SH-SY5Y (cell line): ENCODE measurements at regions not wholly inside any gene's neighbourhood (a gene's known extent, or its start where the extent isn't known, plus 50 kb on each side); places are given as distances from the start of the nearest gene placed in this dataset.

ENCODE experiments used
- GATA2 ChIP-seq: IDR thresholded peaks from 2 replicates; pipeline ENCODE4 v1.6.1; 2011; ENCODE audit warnings: mild to moderate bottlenecking, low read depth, low read length
- GATA3 ChIP-seq: IDR thresholded peaks from 2 replicates; pipeline ENCODE4 v1.6.1; 2011; ENCODE audit warnings: low read depth, mild to moderate bottlenecking, low read length, moderate library complexity

GRCh38 chr13:26888632-26889031, 128.0 kb upstream of the GPR12 start:
- no peak for TF ChIP-seq GATA3
- no peak for TF ChIP-seq GATA2

GRCh38 chr13:26887594-26887993, 127.0 kb upstream of the GPR12 start:
- no peak for TF ChIP-seq GATA2
- TF ChIP-seq GATA3 = no peak

- TF ChIP-seq GATA2 (no peak), GATA3 (no peak)
Observed at GRCh38 chr13:26883613-26884257, 123.1 kb upstream of the GPR12 start.

- TF ChIP-seq GATA3 (no peak), GATA2 (no peak)
Observed at GRCh38 chr13:26882731-26883130, 122.1 kb upstream of the GPR12 start.

GRCh38 chr13:26881154-26881553, 120.6 kb upstream of the GPR12 start:
- no peak for TF ChIP-seq GATA2
- TF ChIP-seq GATA3 = no peak

- TF ChIP-seq GATA3 (no peak), GATA2 (no peak)
Observed at GRCh38 chr13:26880735-26881134, 120.1 kb upstream of the GPR12 start.

- TF ChIP-seq GATA3 (peak; percentile 53; the same call in 1 of the 2 replicates), GATA2 (peak; percentile 78)
Observed at GRCh38 chr13:26878438-26878837, 117.9 kb upstream of the GPR12 start.

- TF ChIP-seq GATA3 (no peak), GATA2 (no peak)
Observed at GRCh38 chr13:26873386-26873698, 112.8 kb upstream of the GPR12 start.

- TF ChIP-seq GATA3 = no peak
- peak; percentile 40; the same call in 1 of the 2 replicates for TF ChIP-seq GATA2
Observed at GRCh38 chr13:26872525-26873385, 112.2 kb upstream of the GPR12 start.

GRCh38 chr13:26867451-26868091, 107.0 kb upstream of the GPR12 start:
- TF ChIP-seq GATA2 (no peak), GATA3 (no peak)

GRCh38 chr13:26864576-26864975, 104.0 kb upstream of the GPR12 start:
- TF ChIP-seq GATA3 (no peak), GATA2 (no peak)

GRCh38 chr13:26861941-26862340, 101.4 kb upstream of the GPR12 start:
- TF ChIP-seq GATA3 (no peak), GATA2 (no peak)

- TF ChIP-seq GATA3 = no peak
- TF ChIP-seq GATA2 = no peak
Observed at GRCh38 chr13:26855921-26856320, 95.3 kb upstream of the GPR12 start.

GRCh38 chr13:26855071-26855470, 94.5 kb upstream of the GPR12 start:
- TF ChIP-seq GATA2 (no peak), GATA3 (no peak)
